Fibroblast of lung (primary cell): ENCODE measurements at regions not wholly inside any gene's neighbourhood (a gene's known extent, or its start where the extent isn't known, plus 50 kb on each side); places are given as distances from the start of the nearest gene placed in this dataset.

Experiments
- DNase-seq, 2 donors: peaks; one replicate each; pipeline versions ENCODE4 v3.0.0 to v3.0.0-alpha.2; 2010; ENCODE audit warnings: low read depth in 2 of 2
- H2AFZ ChIP-seq: 2 replicates; pipeline ENCODE4 v1.5.1; 2012; ENCODE audit warnings: low read length, control low read depth, inconsistent platforms
- H3K27ac ChIP-seq: 2 replicates; pipeline ENCODE4 v1.5.1; 2011; ENCODE audit warnings: low read length, control low read depth; ENCODE audit not compliant: insufficient read depth
- H3K27me3 ChIP-seq: 2 replicates; pipeline ENCODE4 v1.5.1; 2011; ENCODE audit warnings: mild to moderate bottlenecking, low read length; ENCODE audit not compliant: control insufficient read depth, insufficient read depth
- H3K36me3 ChIP-seq: 2 replicates; pipeline ENCODE4 v1.5.1; 2011; ENCODE audit warnings: low read length; ENCODE audit not compliant: control insufficient read depth, insufficient read depth
- H3K4me1 ChIP-seq: 2 replicates; pipeline ENCODE4 v1.5.1; 2011; ENCODE audit warnings: low read length; ENCODE audit not compliant: control insufficient read depth, insufficient read depth; ENCODE audit errors: extremely low read depth
- H3K4me2 ChIP-seq: 2 replicates; pipeline ENCODE4 v1.5.1; 2011; ENCODE audit warnings: low read length, control low read depth; ENCODE audit not compliant: insufficient read depth; ENCODE audit errors: extremely low read depth
- H3K4me3 ChIP-seq, 4 experiments: fragments of 200-600 bp in 1 of 4; sonication (generic) in 1 of 4; replicated peaks in 1 of 4; 2 replicates each; pipeline ENCODE4 v1.5.1; 2011 to 2016; ENCODE audit warnings: low read length in 4 of 4, low read depth in 3 of 4, mild to moderate bottlenecking in 3 of 4, control low read depth in 2 of 4, inconsistent platforms in 1 of 4, mixed read lengths in 1 of 4; ENCODE audit not compliant: insufficient read depth in 1 of 4; ENCODE audit errors: control extremely low read depth in 1 of 4
- H3K79me2 ChIP-seq: 2 replicates; pipeline ENCODE4 v1.5.1; 2012; ENCODE audit warnings: mild to moderate bottlenecking, low read length, inconsistent platforms; ENCODE audit not compliant: control insufficient read depth, insufficient read depth
- H3K9ac ChIP-seq: 2 replicates; pipeline ENCODE4 v1.5.1; 2011; ENCODE audit warnings: mild to moderate bottlenecking, low read length, control low read depth; ENCODE audit not compliant: insufficient read depth
- H3K9me3 ChIP-seq: 2 replicates; pipeline ENCODE4 v1.5.1; 2012; ENCODE audit warnings: low read depth, low read length; ENCODE audit not compliant: control insufficient read depth, insufficient read depth
- H4K20me1 ChIP-seq: 2 replicates; pipeline ENCODE4 v1.5.1; 2011; ENCODE audit warnings: low read length; ENCODE audit not compliant: control insufficient read depth, insufficient read depth; ENCODE audit errors: extremely low read depth
- CTCF ChIP-seq, 2 donors: IDR thresholded peaks in 1 of 2; conservative IDR thresholded peaks in 1 of 2; 1 replicate in 1 of 2; 2 replicates in 1 of 2; pipeline ENCODE4 v1.5.1; 2011 to 2012; ENCODE audit warnings: low read length in 2 of 2, control low read depth in 1 of 2, inconsistent platforms in 1 of 2, low read depth in 1 of 2, mild to moderate bottlenecking in 1 of 2
- EZH2 ChIP-seq: IDR thresholded peaks from 2 replicates; pipeline ENCODE4 v1.5.1; 2012; ENCODE audit warnings: low read length, control low read depth, mild to moderate bottlenecking; ENCODE audit errors: missing control alignments

DNA sequence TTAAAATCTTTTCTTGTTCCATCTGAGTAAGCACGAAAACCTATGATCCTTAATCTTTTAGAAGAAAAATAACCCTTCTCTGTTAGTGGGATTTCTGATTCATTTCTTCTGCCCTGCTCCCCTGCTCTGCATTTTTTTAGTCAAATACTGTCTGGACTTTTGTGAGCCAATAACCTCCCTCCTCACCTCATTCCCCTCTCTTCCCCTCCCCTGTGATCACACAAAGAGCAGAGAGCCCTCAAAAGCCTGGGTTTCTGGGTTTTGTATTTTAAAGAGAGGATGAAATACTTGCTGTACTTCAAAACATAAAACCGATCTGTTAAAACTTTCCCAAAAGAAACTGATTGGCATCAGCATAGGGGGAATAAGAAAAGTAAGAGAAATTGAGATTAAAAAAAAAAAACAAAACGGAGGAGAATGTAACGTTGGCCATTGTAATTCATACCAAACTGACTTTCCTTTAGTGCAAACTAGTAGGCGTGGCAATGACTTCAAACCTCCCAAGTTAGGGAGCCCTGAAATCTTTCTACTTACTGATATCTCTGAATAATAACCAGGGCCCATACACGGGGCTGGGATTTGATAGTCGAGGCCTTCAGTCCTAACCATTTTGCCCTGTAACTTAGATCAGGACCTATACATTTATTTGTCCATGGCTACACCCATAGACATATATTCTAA, 232.9 kb downstream of the TM9SF2 start:
- DNase-seq = no peak
- TF ChIP-seq CTCF (conservative IDR thresholded peaks at IDR 0.05 in 1 of 2, IDR thresholded peaks at IDR 0.05 in 1 of 2; ENCODE audit: low read depth in 1 of 2, low read length in 2 of 2) (no peak), EZH2 (no peak)
- H3K9me3 ChIP-seq = no peaks in the 10 kb centered on the region
- H3K79me2 ChIP-seq = no peaks in the 10 kb centered on the region
- no peak overlapping the region for H2AFZ ChIP-seq
- H3K4me2 ChIP-seq = no peak overlapping the region
- no peaks in the 10 kb centered on the region for H3K36me3 ChIP-seq
- H3K9ac ChIP-seq = no peak overlapping the region
- H3K4me1 ChIP-seq = no peaks in the 10 kb centered on the region
- no peak overlapping the region for H3K4me3 ChIP-seq
- no peaks in the 10 kb centered on the region for H4K20me1 ChIP-seq
- no peaks in the 10 kb centered on the region for H3K27me3 ChIP-seq
- no peak overlapping the region for H3K27ac ChIP-seq

DNA sequence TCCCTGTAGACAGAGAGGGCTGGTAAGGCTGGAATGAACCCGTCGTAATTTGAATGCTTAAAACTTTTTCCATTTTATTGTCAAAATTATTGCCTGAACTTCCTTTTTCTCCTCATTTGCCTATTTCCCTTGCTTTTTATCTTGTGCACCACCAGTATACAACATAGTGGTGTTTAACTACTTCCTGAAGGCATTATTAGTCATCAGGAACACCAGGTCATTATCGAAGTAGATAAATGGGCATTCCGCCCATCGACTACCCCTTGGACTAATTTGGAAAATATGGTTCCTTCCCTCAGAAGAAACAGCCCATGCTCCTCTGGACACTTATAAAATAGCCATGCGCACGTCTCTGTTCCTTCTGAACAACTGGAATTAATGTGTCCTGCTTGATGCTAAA, 232.1 kb downstream of the TM9SF2 start:
- Histone ChIP-seq H3K9me3 (no peaks in the 10 kb centered on the region), H3K4me2 (no peak overlapping the region), H3K9ac (no peak overlapping the region), H3K79me2 (no peaks in the 10 kb centered on the region), H3K27ac (no peak overlapping the region), H3K4me1 (no peaks in the 10 kb centered on the region), H3K4me3 (no peak overlapping the region), H3K36me3 (no peaks in the 10 kb centered on the region), H3K27me3 (no peaks in the 10 kb centered on the region), H2AFZ (no peak overlapping the region), H4K20me1 (no peaks in the 10 kb centered on the region)
- TF ChIP-seq CTCF (conservative IDR thresholded peaks at IDR 0.05 in 1 of 2, IDR thresholded peaks at IDR 0.05 in 1 of 2; ENCODE audit: low read depth in 1 of 2, low read length in 2 of 2) (no peak), EZH2 (no peak)
- no peak for DNase-seq

DNA sequence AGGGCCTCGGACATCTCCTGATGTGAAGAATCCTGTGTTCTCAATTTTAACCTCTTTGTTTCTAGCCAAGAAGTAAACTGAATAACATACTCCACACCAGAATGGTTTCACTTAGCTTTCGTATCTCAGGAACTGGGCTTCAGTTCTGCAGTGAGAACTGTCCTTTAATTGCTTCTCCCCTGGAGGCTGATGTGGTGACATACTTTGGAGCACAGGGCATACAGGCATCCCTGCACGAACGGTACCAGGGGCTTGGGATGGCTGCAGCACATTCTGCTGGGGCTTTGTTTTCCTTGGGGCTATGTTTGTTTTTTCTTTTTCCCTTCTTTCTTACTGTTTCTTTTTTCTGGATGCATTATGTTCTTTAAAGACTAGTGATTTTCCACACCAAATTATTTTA, 230.5 kb downstream of the TM9SF2 start:
- no peaks in the 10 kb centered on the region for H3K79me2 ChIP-seq
- H3K4me3 ChIP-seq = no peak overlapping the region
- TF ChIP-seq EZH2 (no peak), CTCF (conservative IDR thresholded peaks at IDR 0.05 in 1 of 2, IDR thresholded peaks at IDR 0.05 in 1 of 2; ENCODE audit: low read depth in 1 of 2, low read length in 2 of 2) (no peak)
- H3K9me3 ChIP-seq = no peaks in the 10 kb centered on the region
- H3K4me2 ChIP-seq = no peak overlapping the region
- no peak overlapping the region for H3K27ac ChIP-seq
- no peak overlapping the region for H3K9ac ChIP-seq
- no peak for DNase-seq
- H3K36me3 ChIP-seq = no peaks in the 10 kb centered on the region
- no peaks in the 10 kb centered on the region for H3K4me1 ChIP-seq
- H2AFZ ChIP-seq = no peak overlapping the region
- H4K20me1 ChIP-seq = no peaks in the 10 kb centered on the region
- no peaks in the 10 kb centered on the region for H3K27me3 ChIP-seq
